GM12865 (cell line): ENCODE measurements at regions not wholly inside any gene's neighbourhood (a gene's known extent, or its start where the extent isn't known, plus 50 kb on each side); places are given as distances from the start of the nearest gene placed in this dataset.

Experiments
- DNase-seq: peaks from one replicate; pipeline ENCODE4 v3.0.0; 2010; ENCODE audit warnings: low read depth
- H3K4me3 ChIP-seq: 2 replicates; pipeline ENCODE4 v1.5.1; 2011; ENCODE audit warnings: mild to moderate bottlenecking, low read depth, low read length, control low read depth
- TF ChIP-seq, protein P1 (sequence below): IDR thresholded peaks from 2 replicates; pipeline ENCODE4 v1.5.1; 2011; ENCODE audit warnings: low read length, control low read depth, low read depth, inconsistent platforms; ENCODE audit not compliant: insufficient read depth; ENCODE audit errors: missing control alignments

DNA sequence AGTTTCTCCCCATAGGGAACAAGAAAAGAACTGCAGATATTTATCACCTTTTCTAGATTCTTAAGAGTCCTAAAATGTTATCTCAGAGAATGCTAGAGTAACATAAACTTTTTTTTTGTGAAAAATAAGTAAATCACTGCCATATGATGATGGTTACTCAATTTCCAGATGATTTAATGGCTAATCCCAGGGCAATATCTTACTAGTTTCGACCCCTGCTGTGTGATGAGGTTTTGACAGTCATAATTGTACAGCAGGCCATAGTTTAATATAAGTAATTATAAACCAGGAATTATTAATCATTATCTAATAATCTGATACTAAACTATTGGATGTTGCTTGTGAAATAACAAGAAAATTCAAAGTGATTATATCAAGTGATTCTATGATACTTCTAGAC is 210.6 kb downstream of the HLX start:
- H3K4me3 ChIP-seq, result no peak overlapping the region
- DNase-seq, result no peak
- TF ChIP-seq, protein P1, sequence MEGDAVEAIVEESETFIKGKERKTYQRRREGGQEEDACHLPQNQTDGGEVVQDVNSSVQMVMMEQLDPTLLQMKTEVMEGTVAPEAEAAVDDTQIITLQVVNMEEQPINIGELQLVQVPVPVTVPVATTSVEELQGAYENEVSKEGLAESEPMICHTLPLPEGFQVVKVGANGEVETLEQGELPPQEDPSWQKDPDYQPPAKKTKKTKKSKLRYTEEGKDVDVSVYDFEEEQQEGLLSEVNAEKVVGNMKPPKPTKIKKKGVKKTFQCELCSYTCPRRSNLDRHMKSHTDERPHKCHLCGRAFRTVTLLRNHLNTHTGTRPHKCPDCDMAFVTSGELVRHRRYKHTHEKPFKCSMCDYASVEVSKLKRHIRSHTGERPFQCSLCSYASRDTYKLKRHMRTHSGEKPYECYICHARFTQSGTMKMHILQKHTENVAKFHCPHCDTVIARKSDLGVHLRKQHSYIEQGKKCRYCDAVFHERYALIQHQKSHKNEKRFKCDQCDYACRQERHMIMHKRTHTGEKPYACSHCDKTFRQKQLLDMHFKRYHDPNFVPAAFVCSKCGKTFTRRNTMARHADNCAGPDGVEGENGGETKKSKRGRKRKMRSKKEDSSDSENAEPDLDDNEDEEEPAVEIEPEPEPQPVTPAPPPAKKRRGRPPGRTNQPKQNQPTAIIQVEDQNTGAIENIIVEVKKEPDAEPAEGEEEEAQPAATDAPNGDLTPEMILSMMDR, result no peak

DNA sequence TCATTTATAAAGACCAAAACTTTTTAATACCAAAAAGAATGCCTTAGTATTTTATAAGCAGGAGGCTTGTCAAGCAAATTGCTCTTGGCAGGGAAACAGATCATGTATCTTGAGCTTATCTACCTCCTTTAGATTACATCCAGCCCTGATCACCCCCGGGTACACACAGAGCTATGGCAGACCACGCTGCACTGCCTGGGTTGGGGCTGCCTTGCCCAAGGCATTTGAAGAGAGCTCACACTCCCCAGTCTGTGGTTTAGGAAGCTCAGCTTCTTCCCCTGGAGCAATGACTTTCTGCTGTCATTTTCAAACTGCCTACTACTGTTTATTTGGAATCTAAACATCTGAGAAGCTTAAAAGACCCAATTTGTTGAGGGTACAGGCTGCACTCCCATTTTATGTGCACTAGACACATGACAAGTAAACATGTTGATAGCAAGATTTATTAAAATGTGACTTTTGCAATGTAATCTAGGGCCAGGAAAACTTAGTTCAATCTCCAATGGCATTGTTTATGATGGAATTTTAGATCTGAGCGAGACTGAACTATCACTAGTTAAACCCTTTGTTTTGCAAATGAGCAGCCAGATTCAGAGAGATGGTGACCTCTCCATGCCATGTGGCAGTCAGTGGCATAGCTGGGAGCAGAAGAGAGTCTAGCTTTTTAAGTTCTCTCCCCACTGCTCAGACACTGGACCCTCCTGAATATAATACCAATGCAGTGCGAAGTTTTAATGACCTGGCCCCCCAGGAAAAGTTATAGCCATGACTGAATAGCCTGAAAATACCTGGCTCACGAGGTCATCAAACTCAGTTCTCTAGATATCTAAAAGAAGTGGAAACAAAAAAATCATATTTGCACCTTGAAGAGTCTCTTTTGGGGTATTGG is 214.9 kb downstream of the HLX start:
- no peak for DNase-seq
- H3K4me3 ChIP-seq, result no peak overlapping the region
- TF ChIP-seq, protein P1, result no peak

DNA sequence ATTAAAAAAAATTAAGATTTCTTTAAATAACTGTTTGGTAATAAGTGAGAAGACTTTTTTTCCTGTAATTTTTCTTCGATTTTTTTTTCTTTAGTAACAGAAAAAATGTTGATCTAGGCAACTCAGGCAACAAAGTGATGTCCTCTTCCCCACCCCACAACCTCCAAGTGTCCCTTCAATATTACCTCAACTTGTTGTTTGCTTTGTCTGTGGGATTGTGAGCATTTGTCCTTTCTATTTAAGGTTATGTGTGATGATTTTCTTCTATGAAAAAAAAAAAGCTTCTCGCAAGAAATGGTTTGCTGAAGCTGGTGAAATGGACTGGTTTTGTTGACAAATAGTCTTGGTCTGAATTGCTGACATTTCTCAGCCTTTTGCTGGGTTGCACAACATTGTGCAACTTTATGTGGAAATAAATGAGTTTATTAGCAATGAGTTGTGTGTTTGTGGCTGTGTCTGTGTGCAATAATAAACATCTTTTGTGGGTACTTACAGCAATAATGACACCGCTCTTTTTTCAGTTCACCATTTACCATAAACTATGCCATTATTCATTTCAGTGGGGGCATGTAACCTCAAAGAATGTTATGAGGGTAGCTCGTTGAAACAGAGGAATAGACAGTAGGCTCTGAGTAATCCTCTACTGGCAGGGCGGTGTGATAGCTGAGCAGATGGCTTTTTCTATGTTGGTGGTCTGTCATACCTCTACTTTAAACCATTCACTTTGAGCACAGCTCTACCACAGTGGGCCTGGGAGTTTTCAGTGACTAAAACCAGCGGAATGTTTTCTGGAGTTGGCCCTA is 218.4 kb downstream of the HLX start:
- DNase-seq, result no peak

DNA sequence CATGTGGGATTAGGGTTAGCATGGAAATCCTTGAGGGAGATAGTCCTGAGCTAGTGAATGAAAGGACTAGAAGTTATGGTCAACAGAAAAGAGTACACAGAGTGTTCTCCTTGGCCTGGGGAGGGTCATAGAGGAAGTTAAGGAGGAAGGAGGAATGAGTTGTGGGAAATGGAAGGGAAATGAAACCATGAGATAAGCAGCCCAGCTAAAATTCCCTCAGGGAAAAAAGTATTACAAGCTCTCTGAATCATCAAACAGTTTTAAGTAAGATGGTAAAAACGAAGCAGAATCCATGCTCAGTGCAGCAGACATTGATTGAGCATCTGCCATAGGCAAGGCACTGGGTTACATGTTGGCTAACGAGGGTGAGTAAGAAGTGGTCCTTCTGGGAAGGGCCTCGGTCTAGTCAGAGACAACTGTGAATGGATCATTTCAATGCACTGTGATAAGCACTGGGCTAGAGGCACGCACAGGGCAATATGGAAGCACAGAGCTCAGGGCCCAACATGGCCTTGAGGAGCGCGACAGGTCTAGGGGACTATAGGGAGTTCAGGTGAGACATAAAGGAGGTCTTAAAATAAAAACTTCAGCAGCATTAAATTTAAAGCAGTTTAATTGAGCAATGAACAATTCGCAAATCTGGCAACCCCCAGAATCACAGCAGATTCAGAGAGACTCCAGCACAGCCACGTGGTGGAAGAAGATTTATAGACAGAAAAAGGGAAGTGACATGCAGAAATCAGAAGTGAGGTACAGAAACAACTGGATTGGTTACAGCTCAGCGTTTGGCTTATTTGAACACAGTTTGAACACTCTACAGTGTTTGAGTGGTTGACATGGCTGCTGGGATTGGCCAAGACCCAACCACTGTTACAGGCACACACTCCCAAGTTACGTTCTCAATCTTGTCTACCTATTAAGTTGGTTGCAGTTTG is 219.5 kb downstream of the HLX start:
- TF ChIP-seq, protein P1, result no peak
- no peak overlapping the region for H3K4me3 ChIP-seq
- no peak for DNase-seq

More for the DNA sequence above, 218.4 kb downstream of the HLX start:
- H3K4me3 ChIP-seq, result no peak overlapping the region
- TF ChIP-seq, protein P1, result no peak

DNA sequence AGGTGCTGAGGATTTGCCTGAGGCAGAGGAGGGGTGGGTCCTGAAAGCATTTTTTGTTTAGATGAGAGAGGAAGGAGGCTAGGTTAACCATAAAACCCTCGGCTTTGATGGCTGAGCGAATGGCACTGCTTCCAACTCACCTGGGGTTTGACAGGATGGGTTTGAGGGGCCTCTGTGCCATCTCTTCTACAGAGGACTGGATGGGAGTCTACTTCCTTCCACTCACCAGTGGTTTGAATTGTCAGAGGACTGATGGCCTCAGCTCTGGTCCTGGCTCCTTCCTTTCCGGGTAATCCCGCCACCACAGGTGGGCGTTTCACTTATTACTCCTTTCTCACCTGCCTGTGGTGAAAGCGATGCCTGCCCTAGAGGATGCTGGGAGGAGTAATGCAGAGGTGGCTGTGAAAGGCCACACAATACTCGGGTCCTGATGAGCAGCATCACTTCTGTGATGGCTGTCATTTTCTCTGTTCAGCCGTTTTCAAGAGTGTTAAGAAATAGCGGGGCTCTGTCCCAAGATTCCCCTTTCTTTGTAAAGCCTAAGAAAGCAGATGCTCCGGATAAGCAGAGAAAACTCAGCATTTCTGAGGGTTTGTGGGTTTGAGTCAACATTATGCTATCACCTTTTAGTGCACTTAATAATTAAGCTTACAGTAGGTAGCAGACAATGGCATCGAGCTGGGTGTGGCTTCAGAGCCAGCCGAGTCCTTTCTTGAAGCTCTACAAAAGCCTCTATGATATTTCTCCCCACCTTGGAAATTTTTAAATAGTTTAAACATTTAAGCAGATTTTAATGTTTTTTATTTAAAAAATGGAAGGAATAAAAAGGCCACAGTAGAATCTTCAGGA is 220.7 kb downstream of the HLX start:
- TF ChIP-seq, protein P1, result no peak
- no peak overlapping the region for H3K4me3 ChIP-seq
- DNase-seq, result no peak
